Gastrocnemius medialis (tissue), 4 donors: ENCODE measurements at regions not wholly inside any gene's neighbourhood (a gene's known extent, or its start where the extent isn't known, plus 50 kb on each side); places are given as distances from the start of the nearest gene placed in this dataset.

Source experiments
- ATAC-seq, 2 donors: fragments of 150-250 bp; one replicate each; pipeline ENCODE4 v1.9.1; 2016
- DNase-seq, 2 donors: peaks; one replicate each; pipeline ENCODE4 v3.0.0-alpha.2; 2019
- H3K27ac ChIP-seq, 4 donors: fragments of 200-600 bp; sonication (generic); 1 replicate in 1 of 4; 2 replicates in 3 of 4; pipeline ENCODE4 v1.5.1; 2016 to 2018; ENCODE audit warnings: mild to moderate bottlenecking in 2 of 4, moderate library complexity in 1 of 4
- H3K27me3 ChIP-seq, 3 donors: fragments of 200-600 bp; sonication (generic) in 2 of 3; 1 replicate in 1 of 3; 2 replicates in 2 of 3; pipeline versions ENCODE4 v1.5.1 to v1.6.0; 2016 to 2019; ENCODE audit warnings: mild to moderate bottlenecking in 1 of 3, moderate library complexity in 1 of 3
- H3K36me3 ChIP-seq, 2 donors: fragments of 200-600 bp; sonication (generic) in 1 of 2; one replicate each; pipeline ENCODE4 v1.5.1; 2017 to 2018
- H3K4me1 ChIP-seq, 2 donors: fragments of 200-600 bp; sonication (generic) in 1 of 2; one replicate each; pipeline ENCODE4 v1.5.1; 2016 to 2017; ENCODE audit warnings: mild to moderate bottlenecking in 2 of 2
- H3K4me3 ChIP-seq, 4 donors: fragments of 200-600 bp; sonication (generic) in 3 of 4; 1 replicate in 1 of 4; 2 replicates in 3 of 4; pipeline ENCODE4 v1.5.1; 2016 to 2019; ENCODE audit warnings: mild to moderate bottlenecking in 2 of 4
- H3K9me3 ChIP-seq, 3 donors: fragments of 200-600 bp; sonication (generic) in 2 of 3; 1 replicate in 1 of 3; 2 replicates in 2 of 3; pipeline ENCODE4 v1.5.1; 2016 to 2019
- CTCF ChIP-seq, 5 experiments: fragments of 450-650 bp in 3 of 5; fragments of 200-600 bp in 2 of 5; sonication (generic) in 2 of 5; IDR thresholded peaks in 4 of 5; conservative IDR thresholded peaks in 1 of 5; 1 replicate in 4 of 5; 2 replicates in 1 of 5; pipeline ENCODE4 v1.5.1; 2016 to 2019; ENCODE audit warnings: antibody characterized with exemption in 5 of 5, mild to moderate bottlenecking in 3 of 5, moderate library complexity in 3 of 5
- POLR2A ChIP-seq, 2 donors: fragments of 450-650 bp; IDR thresholded peaks; one replicate each; pipeline ENCODE4 v1.6.1; 2017; ENCODE audit warnings: antibody characterized with exemption in 2 of 2, mild to moderate bottlenecking in 2 of 2, moderate library complexity in 2 of 2
- in situ Hi-C, 4 donors: fragments of 200-750 bp; cut with MboI; loops; one replicate each; pipeline versions ENCODE4 v1.15.0 to v1.8.0; 2017; ENCODE audit warnings: low sequenced_read_pairs in 4 of 4
- intact Hi-C: fragments of 100-400 bp; cut with DNase I; formaldehyde crosslinking; loops from one replicate; pipeline ENCODE4 v1.15.1; 2023; ENCODE audit warnings: low total_unique reads

- in situ Hi-C loops (no loop called here), intact Hi-C loops (no loop called here)
- Histone ChIP-seq H3K36me3 (no peaks in the 10 kb centered on the region), H3K9me3 (no peaks in the 10 kb centered on the region), H3K4me3 (no peak overlapping the region), H3K27ac (no peak overlapping the region), H3K4me1 (no peaks in the 10 kb centered on the region), H3K27me3 (no peaks in the 10 kb centered on the region)
- TF ChIP-seq CTCF (IDR thresholded peaks at IDR 0.05 in 4 of 5, conservative IDR thresholded peaks at IDR 0.05 in 1 of 5), result no peak
- TF ChIP-seq POLR2A (IDR thresholded peaks at IDR 0.05), result no peak
- DNase-seq, result no peak
- ATAC-seq, result no peak
Measured at GRCh38 chr6:203661-204060, 88.6 kb upstream of the DUSP22 start.

GRCh38 chr6:206264-206663 is 86.0 kb upstream of the DUSP22 start:
- DNase-seq, result no peak
- no peak for TF ChIP-seq CTCF (IDR thresholded peaks at IDR 0.05 in 4 of 5, conservative IDR thresholded peaks at IDR 0.05 in 1 of 5)
- TF ChIP-seq POLR2A (IDR thresholded peaks at IDR 0.05), result no peak
- Histone ChIP-seq H3K4me3 (no peak overlapping the region), H3K27me3 (peaks cover 2 to 7% (median 6%) of the 10 kb centered on the region in 3 donors), H3K9me3 (no peaks in the 10 kb centered on the region), H3K36me3 (no peaks in the 10 kb centered on the region), H3K4me1 (no peaks in the 10 kb centered on the region), H3K27ac (no peak overlapping the region)
- intact Hi-C loops (no loop called here), in situ Hi-C loops (no loop called here)
- no peak for ATAC-seq

GRCh38 chr6:208364-208763 is 83.9 kb upstream of the DUSP22 start:
- in situ Hi-C loops, result no loop called here
- no peaks in the 10 kb centered on the region for H3K9me3 ChIP-seq
- no peaks in the 10 kb centered on the region for H3K4me1 ChIP-seq
- TF ChIP-seq POLR2A (IDR thresholded peaks at IDR 0.05), result no peak
- no peak for TF ChIP-seq CTCF (IDR thresholded peaks at IDR 0.05 in 4 of 5, conservative IDR thresholded peaks at IDR 0.05 in 1 of 5)
- ATAC-seq, result no peak
- intact Hi-C loops, result no loop called here
- H3K27me3 ChIP-seq, result peaks cover 7 to 8% (median 8%) of the 10 kb centered on the region in 3 donors
- H3K27ac ChIP-seq, result no peak overlapping the region
- no peaks in the 10 kb centered on the region for H3K36me3 ChIP-seq
- no peak overlapping the region for H3K4me3 ChIP-seq
- no peak for DNase-seq

- Histone ChIP-seq H3K4me1 (no peaks in the 10 kb centered on the region), H3K27me3 (peaks cover 7 to 8% (median 8%) of the 10 kb centered on the region in 3 donors), H3K36me3 (no peaks in the 10 kb centered on the region), H3K4me3 (no peak overlapping the region), H3K27ac (no peak overlapping the region), H3K9me3 (no peaks in the 10 kb centered on the region)
- intact Hi-C loops (no loop called here), in situ Hi-C loops (no loop called here)
- TF ChIP-seq CTCF (IDR thresholded peaks at IDR 0.05 in 4 of 5, conservative IDR thresholded peaks at IDR 0.05 in 1 of 5), result no peak
- DNase-seq, result no peak
- no peak for ATAC-seq
Measured at GRCh38 chr6:208938-209337, 83.3 kb upstream of the DUSP22 start.

GRCh38 chr6:209432-210103 is 82.7 kb upstream of the DUSP22 start:
- no peaks in the 10 kb centered on the region for H3K9me3 ChIP-seq
- peaks cover 7 to 11% (median 8%) of the 10 kb centered on the region in 3 donors for H3K27me3 ChIP-seq
- H3K27ac ChIP-seq, result no peak overlapping the region
- DNase-seq (no peak), ATAC-seq (no peak)
- TF ChIP-seq POLR2A (IDR thresholded peaks at IDR 0.05), result no peak
- TF ChIP-seq CTCF (IDR thresholded peaks at IDR 0.05 in 4 of 5, conservative IDR thresholded peaks at IDR 0.05 in 1 of 5), result no peak
- in situ Hi-C loops, result no loop called here
- no peaks in the 10 kb centered on the region for H3K36me3 ChIP-seq
- H3K4me1 ChIP-seq, result no peaks in the 10 kb centered on the region
- intact Hi-C loops, result no loop called here
- no peak overlapping the region for H3K4me3 ChIP-seq
